HG03064 (cell line): ENCODE measurements at regions not wholly inside any gene's neighbourhood (a gene's known extent, or its start where the extent isn't known, plus 50 kb on each side); places are given as distances from the start of the nearest gene placed in this dataset.
"Not testable (repeated sequence)": the region's sequence is repeated elsewhere in the genome, so short reads cannot be mapped to it uniquely, and the experiment has no call there.

ENCODE experiments used
- ATAC-seq: cut with Tn5 transposase; IDR thresholded peaks from one replicate; pipeline ENCODE4 v1.9.1; 2021; ENCODE audit warnings: low read depth; ENCODE audit not compliant: unreplicated experiment

DNA sequence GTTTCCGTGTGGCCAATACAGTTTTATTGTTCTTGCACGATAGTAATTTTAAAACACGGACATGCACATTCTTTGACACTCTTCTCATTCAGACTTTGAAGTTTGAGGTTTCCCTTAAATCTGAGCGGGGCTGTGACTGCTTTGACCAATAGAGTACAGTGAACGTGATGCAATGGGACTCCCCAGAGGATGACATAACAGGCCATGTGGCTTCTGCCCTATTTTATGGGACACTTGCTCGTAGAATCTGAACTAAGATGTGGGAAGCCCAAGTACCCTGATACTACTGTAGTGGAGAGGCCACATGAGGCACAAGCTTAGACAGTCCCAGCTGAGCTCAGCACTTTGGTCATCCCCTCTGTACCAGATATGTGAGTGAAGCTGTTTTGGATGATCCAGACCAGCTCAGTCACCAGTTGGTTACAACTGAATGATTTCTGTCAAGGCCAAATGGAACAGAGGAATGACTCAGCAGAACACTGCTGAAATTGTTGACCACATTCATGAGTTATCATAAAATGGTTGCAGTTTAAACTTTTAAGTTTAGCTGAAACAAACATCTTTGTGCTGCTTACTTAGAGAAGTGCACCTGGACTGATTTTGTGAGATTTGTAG is 279.4 kb downstream of the RFPL4B start:
- no peak for ATAC-seq

DNA sequence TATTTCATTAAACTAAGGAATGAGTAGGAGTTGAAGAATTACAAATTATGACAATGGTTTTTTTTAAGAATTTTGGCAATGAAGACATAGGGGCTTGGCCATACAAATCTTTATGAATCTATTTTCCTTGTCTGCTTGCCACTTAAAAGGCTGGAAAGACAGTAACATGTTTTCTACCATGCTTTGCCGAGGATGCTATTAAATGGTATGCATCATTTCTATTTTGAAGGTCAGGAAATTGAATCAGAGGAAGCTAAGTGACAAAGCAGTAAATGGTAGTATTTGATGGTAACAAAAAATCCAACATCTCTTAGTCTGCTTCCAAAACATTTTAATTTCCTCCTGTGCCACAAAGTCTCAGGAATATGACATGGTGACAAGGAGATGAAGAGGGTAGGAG is 287.2 kb downstream of the RFPL4B start:
- no peak for ATAC-seq

DNA sequence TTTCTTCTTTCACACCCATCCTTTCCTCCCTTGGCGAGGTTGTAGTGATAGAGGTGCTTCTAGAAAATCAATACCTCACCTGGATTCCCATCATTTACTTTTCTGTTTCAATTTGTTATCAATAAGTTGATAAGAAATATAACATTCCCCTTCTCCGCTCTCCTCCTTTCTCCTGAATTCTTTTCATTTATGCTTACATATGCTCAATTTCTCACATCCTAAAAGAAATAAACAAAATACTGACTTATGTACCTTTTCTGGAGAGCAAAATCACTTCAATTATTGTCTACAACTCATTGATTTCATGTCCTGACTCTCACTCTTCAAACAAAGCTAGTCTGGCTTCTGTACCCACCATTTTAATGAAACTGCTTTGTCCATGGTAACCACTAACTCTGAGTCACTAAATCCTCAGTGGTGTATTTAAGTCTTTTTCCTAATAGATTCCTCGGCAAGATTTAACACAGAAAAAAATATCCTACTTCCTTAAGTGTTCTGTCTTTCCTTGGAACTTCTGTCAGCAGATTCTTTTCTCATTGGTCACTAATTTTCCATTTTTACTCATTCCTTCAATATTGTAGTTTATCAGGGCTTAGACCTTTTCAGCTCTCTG is 289.6 kb downstream of the RFPL4B start:
- ATAC-seq = no peak

DNA sequence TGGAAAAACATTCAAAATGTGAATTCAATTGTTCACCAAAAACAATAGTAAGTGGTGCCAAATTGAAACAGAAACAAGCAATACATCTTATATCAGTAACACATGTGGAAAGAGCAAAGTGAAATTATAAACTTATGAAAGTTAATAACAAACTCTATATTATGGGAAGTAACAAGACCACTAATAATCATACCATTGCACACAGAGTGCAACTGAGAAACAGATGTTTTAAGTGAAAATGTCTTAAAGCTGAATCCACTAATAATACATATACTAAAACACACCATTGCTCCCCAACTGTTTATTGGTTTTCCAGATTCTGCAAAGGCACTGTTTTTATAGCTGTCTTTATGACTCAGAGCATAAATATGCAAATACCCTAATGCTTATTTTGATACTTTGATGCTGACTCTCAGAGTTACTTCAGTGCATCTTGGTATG is 292.3 kb downstream of the RFPL4B start:
- no peak for ATAC-seq

DNA sequence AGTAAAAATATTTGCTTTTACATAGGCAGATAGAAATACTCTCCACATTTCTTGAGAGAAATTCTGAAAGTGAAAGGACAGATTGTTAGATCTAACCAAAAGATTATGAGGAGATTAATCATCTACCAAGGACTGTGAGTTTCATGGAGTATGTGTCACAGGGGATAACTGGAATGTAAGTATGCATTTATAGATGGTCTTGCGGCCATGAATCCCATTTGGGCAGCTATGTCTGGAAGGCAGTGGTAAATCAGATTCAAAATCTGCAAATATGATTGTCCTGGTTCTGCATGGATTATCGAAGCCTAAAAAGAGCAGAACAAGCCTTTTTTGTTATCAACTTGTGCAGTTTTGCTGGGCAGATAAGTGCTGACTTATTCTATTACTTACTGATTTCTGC is 293.8 kb downstream of the RFPL4B start:
- no peak for ATAC-seq

DNA sequence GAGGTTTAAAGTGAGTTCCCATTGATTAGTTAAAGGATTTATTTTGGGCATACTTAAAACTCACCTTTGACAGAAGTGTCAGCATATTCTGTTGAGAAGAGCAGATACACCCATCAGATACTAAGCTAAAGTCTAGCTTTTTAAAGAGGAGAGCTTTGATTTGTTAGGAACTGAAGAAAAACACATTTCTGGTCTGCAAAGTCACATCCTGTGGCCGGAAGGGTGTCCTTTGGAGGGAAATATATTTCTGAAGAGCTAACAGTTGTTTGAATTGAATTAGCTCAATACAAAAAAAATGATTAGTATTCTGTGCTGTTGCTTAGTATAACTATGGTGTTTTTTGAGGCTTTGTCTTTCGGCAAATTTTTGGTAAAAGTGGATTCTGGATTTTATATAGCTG is 302.7 kb downstream of the RFPL4B start:
- ATAC-seq = no peak

DNA sequence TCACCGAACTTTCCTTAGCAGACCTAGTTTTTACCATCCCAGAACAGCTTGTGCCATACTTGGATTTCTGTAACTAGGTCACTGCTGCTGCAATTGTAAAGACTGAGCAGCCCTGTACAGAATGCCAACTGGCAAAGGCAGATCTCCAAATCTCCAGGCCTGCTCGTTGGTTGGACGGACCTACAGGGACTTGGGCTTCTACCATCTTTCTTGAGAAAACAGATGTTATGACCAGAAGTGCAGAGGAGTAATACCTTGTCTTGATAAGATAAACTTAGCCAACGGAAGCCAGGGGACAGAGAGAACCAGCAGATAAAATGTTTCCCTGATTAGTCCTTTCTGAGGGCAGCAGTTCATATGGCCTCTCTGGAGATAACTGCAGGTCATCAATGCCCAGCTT is 304.1 kb downstream of the RFPL4B start:
- no peak for ATAC-seq

DNA sequence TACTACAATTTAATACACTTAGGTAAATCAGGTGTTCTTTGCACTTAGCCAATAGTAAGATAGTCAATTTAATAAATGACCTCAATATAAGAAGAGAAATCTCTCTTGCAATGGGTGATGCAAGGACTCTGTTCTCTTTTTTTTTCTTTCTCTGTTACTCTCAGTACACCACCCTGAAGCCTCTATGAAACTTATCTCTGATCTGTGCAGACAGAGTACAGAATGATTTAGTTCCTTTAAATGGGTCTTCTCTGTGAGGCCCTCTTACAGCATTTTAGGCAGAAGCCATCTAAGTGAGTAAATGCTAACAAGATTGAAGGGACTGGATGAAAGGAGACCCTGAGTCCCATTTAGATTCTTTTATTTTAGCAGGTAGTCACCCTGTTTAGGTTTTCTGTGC is 312.8 kb downstream of the RFPL4B start:
- no peak for ATAC-seq

DNA sequence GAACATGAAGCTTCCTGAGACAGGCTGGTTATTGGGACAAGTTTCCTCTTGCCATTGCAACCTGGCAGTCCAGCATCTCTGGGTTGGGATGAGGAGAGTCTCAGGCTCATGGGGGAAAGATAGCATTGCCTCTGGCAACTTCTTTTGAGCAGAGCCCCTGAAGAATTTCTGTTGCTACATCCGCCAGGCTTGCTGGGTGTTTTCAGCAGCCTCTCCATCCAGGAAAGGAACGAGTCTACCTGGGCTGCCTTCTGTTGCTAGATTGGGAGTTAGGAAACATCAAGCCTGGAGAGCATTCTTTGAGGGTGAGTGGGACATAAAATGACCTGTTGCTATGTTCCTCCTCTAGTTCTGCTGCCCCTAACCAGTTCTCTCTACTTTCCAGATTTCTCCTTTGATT is 313.5 kb downstream of the RFPL4B start:
- ATAC-seq = no peak

DNA sequence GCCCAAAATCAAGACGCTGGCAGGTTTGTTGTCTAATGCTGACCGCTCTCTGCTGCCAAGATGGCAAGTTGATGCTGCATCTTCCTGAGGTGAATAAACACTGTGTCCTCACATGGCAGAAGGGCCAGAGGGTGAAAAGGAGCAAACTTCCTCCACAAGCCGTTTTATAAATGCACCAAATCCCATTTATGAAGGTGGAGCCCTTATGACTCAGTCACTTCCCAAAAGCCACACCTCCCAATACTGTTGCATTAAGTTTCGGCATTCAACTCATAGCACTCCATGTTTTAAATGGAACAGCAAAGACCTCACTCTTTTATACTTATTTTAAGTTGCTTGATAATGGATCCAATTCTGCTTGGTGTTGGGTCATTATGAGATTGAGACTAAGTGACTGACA is 316.6 kb downstream of the RFPL4B start:
- no peak for ATAC-seq

DNA sequence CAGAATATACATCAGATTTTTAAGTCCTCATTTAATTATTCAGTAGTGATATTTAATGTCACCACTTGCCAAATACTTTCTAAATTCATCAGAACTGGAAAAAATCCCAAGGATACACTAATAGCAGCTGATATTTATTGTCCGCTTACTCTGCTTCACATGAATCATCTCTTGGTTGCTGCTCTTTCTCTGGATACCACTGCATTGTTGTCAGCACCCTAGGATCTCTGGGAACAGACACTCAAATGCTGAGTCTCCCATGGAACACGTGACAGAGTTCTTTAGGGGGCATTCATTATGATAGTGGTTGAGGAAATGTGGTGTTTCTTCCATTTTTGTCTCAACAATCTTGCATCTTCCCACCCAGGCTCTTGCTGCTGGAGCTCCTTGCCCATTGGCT is 318.0 kb downstream of the RFPL4B start:
- ATAC-seq = no peak

DNA sequence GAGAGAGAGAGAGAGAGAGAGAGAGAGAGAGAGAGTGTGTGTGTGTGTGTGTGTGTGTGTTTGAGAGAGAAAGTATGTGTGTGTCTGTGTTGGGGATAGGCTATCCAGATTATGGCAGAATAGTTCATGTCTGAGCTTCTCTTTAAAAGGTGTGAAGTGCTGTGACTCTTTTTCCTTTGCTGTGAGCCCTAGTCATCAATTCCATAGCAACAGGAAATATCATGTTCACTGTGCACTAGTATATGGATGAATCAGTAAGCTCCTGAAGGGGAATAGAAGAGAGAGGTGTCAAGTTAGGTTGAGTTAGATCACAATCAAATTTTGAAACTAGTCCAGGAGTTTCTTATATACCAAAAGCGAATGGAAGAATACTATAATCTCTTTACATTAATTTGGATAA is 318.7 kb downstream of the RFPL4B start:
- ATAC-seq = no peak

DNA sequence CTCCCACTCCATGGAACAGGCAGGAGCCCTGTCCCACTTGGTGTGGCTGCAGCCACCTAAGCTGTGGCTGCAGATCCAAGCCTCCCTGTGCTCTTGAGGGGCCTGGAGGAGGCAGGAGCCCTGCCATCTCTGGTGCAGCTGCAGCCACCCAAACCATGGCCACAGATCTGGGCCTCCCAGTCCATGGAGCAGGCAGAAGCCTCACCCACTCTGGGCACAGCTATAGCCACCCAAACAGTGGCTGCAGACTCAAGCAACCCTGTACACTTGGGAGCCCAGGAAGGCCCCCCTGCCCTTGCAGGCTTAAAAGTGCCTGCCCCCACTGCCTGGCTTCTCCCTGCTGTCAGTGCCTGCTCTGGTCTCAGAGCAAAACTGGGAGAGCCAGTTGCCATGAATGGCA is 320.3 kb downstream of the RFPL4B start:
- no peak for ATAC-seq

DNA sequence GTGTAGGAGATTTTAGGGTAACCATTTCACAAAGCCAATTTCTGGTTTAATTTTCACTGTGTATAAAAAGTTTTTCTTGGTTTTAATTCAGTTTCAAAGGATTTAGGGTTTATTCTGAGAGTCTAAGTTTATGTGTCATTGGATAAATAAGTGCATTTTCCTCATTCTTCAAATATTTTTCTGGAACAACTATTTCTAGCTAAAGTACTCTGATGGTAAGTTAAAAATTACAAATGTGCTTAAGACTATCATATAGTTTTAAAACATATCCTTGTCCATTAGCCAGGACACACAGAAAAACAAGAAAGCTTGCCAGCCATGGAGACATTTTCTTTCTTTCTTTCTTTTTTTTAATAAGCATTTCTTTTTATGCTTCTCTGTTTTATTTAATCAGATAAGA is 333.0 kb downstream of the RFPL4B start:
- no peak for ATAC-seq

DNA sequence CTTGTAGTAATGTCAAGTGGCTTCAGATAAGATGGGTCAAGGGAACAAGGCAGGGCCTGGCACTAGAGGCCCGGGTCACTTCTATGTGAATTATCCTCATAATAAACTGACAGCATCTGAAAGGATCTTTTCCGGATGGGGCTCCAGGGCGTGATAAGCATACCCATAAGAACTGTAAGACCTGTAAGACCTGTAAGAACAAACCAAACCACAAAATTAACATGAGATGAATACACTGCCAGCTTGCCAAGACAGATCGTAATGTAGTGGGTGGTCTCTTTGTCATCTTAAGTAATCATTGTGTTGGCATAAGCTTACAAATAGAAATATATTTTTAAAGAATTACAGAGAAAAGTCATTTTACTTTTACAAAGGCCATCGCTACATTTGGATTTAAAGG is 334.9 kb downstream of the RFPL4B start:
- ATAC-seq = no peak

DNA sequence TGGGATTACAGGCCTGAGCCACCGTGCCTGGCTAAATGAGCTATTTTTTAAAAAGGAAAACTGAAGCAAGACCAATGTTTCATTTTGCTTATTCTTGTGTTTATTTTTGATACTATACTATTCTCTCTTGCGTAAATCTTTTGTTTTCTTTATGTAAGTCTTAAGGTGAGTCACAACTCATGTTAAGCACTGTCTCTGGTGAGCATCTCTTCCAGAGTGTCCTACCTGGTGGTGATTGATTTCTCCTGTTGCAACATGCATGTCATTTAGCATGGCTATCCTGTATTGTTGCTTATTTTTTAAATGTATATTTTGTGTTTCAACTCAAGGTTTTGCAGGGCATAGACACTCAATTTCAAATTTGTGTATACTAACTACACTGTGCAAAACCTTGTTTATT is 336.0 kb downstream of the RFPL4B start:
- no peak for ATAC-seq

DNA sequence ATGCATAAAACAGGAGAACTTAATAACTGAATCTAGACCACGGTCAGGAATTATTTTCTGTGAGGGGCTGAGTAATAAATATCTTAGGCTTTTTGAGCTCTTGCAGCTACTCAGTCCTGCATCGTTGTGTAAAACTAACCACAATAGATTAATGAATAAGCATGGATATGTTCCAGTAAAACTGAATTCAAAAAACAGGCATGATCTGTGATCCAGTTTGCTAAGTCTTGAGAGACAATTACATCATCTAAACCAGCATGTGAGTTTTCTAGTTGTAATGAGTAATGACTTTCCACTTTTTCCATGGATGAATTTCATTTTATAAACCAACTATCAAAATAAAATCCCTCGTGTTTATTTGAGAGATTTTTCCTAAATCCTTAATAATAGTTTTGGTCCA is 336.8 kb downstream of the RFPL4B start:
- no peak for ATAC-seq

DNA sequence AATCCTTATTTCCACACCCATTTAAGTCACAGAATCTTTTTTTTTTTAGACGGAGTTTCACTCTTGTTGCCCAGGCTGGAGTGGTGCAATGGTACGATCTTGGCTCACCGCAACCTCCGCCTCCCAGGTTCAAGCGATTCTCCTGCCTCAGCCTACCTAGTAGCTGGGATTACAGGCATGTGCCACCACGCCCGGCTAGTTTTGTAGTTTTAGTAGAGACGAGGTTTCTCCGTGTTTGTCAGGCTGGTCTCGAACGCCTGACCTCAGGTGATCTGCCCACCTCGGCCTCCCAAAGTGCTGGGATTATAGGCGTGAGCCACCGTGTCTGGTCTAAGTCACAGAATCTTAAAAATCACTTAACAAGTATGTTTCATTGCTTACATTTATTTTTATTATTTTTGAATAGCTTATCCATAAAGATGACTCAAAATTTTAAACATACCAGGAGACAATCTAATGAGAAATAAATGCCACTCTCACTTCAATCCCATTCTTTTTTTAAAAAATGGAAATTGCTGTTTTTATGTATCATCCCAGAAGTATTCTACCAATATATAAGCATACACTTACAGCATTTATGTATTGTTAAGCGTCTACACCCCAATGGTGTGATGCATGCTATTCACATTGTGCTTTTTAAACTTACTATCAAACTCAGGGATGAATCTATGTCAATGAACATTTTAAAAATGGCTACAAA is 338.5 kb downstream of the RFPL4B start:
- ATAC-seq = not testable (repeated sequence)

DNA sequence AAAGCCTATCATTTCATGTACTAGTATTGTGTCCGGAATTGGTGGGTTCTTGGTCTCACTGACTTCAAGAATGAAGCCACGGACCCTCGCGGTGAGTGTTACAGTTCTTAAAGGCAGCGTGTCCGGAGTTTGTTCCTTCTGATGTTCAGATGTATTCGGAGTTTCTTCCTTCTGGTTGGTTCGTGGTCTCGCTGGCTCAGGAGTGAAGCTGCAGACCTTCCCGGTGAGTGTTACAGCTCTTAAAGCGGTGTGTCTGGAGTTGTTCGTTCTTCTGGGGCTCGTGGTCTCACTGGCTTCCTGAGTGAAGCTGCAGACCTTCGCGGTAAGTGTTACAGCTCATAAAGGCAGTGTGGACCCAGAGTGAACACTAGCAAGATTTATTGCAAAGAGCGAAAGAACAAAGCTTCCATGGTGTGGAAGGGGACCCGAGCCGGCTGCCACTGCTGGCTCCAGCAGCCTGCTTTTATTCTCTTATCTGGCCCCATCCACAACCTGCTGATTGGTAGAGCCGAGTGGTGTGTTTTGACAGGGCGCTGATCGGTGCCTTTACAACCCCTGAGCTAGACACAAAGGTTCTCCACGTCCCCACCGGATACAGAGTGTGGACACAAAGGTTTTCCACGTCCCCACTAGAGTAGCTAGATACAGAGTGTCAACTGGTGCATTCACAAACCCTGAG is 341.5 kb downstream of the RFPL4B start:
- ATAC-seq = not testable (repeated sequence)

DNA sequence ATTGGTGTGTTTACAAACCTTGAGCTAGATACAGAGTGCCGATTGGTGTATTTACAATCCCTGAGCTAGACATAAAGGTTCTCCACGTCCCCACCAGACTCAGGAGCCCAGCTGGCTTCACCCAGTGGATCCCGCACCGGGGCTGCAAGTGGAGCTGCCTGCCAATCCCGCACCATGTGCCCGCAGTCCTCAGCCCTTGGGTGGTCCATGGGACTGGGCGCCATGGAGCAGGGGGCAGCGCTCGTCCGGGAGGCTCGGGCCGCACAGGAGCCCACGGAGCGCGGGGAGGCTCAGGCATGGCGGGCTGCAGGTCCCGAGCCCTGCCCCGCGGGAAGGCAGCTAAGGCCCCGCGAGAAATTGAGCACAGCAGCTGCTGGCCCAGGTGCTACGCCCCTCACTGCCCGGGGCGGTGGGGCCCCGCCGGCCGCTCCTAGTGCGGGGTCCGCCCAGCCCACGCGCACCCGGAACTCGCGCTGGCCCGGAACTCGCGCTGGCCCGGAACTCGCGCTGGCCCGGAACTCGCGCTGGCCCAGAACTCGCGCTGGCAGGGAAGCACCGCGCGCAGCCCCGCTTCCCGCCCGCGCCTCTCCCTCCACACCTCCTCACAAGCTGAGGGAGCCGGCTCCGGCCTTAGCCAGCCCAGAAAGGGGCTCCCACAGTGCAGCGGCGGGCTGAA is 342.2 kb downstream of the RFPL4B start:
- not testable (repeated sequence) for ATAC-seq
